ENCODE measurements at regions not wholly inside any gene's neighbourhood (a gene's known extent, or its start where the extent isn't known, plus 50 kb on each side); places are given as distances from the start of the nearest gene placed in this dataset.

DNA sequence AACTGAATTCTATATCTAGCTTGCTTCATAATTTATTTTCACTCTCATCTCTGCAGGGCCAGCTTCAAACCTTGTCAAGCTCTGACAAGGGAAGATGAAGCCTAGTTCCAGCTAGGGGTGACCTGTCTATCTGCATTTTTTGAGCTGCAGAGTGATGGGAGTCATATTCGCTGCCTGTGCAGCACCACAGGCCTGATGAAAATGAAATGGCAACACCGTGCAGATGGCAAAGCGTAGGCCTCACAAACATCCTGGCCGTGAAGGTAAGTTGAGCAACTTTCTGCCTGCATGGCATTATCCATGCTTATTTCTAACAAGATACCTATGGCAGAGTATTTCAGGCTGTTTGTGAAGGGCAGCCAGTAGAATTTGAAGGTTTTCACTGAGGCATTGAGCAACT, 86.4 kb upstream of the C1QTNF9B start:
- DNase-seq (ENCODE audit: low read depth), result no peak

DNA sequence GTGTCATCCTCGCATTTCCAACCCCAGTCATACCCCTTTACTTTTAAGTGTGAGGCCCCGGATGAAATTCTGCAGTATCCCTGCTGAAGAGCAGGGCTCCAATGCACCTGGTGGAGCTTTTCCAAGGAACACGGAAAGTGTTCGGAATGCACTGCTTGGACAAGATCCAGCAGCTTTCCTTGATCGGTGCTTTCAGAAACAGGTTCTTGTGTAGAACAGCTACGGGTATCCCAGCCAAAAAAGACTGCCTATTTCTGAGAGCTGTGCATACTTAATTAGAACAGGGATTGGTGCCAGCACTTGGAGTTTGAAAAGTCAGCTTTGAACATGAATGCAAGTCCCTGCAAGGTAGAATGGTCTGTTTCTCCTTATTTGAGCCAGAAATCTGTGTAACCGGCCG, 87.2 kb upstream of the C1QTNF9B start:
- no peak for DNase-seq (ENCODE audit: low read depth)

DNA sequence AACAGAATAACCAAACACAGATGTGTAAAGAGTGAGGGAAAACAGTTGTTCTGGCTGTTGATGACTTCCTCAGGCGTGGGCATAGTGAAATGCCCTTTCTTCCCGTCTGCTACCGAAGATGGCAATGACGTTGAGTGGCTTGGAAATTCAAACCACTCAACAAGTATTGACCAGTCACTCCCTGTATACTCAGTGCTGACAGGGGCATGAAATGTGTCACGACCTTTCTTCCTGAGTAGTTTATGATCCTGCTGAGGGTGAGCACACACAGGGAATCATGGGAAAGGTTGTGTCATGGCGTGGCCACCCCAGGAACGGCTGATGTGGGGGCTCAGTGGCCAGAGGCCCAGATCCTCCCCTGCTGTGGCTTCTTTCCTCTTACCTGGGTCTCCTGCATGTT, 87.8 kb upstream of the C1QTNF9B start:
- no peak for DNase-seq (ENCODE audit: low read depth)

DNA sequence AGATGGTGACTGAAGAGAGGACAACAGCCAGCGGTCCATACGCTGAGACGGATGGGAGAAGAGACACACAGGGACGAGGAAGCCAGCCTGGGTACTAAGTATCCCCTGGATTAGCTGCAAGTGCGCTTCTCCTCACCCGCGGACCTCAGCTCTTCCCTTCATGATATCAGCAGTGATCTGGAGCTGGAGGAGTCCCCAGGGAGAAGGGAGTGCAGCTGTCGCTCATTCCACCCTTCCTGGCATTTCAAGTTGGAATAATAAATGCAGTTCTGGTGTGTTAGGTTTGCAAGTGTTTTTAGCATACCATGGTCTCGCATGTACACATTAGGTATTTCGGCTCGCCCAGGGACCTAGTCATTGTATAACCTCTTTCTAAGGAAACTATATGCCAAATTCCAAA, 88.5 kb upstream of the C1QTNF9B start:
- no peak for DNase-seq (ENCODE audit: low read depth)

DNA sequence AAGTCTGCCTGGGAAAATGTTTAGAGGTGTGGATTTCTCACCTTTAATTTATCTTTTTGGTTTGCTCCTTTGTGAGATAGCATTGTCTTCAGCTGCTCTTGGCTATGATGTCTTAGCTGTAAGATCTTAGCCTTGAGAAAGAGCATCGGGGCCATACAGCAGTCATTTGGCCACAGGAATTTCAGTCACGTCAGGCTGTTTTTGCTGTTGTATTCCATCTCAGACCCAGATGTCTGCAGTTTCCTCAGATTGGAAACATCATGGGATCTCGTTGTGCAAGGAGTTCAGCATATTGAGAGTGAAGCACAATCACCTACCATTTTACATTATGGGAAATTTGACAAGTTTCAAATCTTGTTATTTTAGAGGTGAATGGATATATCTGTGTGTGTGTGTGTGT, 89.3 kb upstream of the C1QTNF9B start:
- no peak for DNase-seq (ENCODE audit: low read depth)

DNA sequence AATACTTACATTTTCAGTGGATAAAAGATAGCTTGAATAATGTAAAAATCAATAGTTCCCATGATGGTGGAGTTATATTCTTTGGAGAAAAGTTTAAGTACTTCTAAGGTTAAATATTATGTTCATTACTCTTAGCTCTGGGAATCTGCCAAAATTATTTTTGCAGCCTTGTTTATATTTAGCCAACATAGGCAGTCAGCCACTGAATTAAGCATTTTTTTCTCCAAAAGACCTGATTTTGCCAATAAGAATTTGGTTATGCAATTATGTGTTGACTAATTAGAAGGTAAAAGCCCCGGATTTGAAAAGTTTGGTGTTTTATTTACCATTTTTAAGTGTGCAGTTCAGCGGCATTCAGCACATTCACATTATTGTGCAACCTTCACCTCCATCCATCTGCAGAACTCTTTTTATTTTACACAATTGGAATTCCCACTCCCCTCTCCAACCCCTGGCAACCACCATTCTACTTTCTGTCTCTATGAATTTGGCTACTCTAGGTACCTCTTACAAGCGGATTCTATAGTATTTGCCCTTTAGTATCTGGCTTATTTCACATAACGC, 90.1 kb upstream of the C1QTNF9B start:
- no peak for DNase-seq (ENCODE audit: low read depth)

DNA sequence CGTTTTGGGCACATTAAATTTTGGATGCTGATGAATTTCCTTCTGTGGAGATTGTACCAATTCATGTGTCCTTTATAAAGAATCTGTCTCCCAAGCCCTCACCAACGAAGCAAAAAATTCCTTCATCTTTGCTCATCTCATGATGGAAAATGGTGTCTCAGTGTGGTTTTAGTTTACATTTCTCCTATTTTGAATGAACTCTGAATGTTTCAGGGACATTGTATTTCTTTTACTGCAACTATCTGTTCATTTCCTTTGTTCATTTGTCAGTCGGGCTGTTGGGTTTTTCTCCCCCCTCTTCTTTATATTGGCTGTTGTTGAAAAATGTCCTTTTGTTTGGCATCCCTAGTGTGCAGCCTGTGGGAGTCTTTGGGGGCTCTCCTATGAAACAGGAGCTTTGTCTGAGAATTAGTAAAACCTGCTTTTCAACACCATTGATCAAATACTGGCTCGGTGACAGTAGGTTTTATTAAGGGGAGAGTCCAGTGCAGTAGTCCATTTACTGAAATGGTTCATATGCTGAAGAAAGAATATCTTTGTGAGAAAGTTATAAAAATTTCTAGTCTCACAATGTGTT, 91.3 kb upstream of the C1QTNF9B start:
- no peak for DNase-seq (ENCODE audit: low read depth)

DNA sequence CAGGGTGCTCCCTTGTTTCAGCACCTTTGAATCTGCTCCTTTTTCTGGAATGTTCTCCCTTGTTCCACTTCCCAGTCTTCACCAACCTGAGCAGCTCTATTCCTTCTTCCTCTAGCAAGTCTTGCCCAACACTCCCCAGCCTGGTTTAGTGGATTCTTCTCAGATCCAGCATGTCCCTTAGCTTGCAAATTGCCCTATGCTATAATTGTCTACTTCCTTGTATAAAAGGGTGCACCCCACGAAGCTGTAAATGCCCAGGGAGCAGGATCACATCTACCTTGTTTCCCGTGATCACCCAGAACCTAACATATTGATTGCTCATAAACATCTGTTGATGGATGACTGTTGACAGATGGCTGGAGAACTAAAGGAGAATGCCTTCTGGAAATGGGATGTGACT, 93.2 kb upstream of the C1QTNF9B start:
- DNase-seq (ENCODE audit: low read depth), result no peak

DNA sequence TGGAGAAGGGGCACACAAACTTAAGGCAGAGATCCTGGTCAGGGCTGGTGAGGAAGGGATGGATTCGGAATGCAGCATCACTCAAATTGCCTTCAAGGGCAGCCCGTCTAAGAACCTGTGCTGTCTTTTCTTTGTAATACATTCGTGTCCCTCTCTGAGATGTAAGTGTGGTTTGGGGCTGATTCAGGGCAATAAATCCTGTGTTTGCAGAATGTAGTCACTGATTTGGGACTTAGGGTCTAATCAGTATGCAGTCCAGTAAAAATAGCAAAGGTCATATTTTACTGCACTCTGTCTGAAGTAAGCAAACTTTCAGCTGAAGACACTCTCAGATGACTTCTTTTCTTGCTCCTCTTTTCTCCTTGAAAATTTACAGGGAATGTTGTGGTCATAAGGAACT, 93.8 kb upstream of the C1QTNF9B start:
- no peak for DNase-seq (ENCODE audit: low read depth)

DNA sequence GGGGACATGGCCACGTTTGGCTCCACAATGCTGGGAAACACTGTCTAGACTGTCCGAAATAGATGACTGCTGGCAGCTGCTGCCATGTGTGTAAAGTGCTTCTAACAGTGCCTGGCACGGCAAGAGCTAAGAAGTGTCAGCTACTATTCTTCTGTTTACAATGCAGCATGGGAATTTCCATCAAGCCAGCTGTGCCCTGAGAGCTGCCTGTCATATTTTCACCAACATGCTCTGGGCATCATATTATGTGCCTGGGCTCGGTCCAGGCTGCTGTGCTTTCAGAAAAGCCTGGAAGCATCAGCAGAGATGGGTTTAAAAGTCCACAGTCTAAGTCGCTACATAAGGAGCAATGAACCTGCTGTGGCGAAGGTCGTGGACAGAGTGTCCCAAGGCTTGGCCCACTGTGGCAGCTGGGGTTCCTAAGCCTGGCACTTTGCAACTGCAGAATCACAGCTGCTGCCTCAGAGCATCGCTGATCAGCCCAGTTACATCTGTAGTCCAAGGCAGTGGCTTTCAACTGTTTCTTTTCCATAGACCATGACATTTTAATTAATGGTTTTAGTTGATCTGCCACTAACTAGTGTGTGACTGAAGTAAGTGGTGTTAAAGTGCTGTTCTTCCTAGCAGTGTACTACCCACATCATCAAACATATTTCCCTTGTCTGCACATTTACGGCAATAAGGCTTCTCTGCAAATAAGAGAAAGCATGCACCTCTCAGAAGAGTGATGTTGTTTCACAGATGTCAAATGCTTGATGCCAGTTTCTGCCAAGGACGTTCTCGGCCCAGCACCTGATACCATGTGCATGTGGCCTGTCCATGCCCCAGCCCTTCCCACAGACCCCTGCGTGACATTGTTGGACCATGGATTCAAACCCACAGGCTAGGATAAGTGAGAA, 95.7 kb upstream of the C1QTNF9B start:
- DNase-seq (ENCODE audit: low read depth), result no peak

DNA sequence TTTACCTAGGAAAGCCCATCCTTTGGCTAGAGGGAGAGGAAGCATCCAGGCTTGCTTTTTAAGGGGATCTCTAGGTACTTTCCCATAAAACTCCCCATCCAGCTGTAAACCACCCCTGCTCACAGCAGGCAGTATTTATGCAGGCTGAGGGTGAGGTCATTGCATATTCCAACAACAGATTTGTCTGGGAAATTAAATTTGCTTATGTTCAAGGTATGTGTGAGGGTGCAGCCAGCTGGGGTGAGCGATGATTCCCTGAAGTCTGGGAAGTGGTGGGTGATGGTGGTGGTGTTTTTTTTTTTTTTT, 96.3 kb upstream of the C1QTNF9B start:
- DNase-seq (ENCODE audit: low read depth), result no peak

DNA sequence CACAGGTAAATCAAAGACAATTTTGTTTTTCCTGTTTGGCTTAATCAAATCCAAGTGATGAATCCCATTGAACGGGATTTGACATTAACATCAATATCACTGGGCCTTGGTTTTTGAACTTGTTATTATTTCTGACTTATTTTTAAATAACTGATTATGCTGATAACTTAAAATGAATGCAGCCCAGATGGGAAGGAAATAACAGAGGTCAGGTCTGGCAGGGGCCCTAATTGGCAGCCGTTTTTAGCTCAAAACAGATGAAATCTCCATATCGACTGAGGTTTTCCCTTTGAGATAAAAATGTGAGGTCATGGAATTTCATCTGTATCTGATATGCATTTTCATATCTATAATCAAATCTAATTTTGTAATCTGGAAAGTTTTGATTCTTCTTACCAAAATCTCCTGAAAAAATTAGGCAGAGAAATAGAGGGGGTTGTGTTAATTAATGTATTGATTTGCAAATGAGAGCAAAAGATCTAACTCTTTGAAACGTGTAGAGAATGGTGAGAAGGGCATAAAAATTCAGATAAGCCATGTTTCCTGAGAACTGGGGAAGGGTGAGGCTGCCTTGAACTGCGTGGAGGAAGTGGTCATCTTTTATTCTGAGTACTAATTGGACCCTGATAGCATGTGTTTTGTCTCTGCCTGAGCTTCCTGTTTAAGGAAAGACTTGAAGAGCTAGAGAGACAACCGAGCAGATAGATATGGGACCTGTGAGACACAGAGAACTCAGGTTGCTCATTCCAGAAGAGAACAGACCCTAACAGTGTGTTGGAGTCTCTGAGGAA, 98.2 kb upstream of the C1QTNF9B start:
- no peak for DNase-seq (ENCODE audit: low read depth)

DNA sequence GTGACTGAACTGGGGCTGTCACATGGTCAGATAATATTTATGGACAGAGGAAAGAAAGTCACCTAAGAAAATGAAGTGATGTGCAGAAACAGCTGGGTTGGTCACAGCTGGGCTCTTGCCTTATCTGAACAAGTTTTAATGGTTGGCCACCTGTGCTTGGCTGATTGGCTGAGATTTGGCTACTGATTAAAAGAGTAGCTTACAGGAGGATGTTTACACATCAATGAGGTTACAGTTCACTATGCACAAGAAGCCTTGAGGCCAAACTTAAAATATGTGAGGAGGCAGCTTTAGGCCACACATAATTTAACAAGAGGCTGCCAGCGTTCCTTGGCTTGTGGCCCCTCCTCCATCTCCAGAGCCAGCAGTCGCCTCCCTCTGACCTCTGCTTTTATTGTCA, 99.2 kb upstream of the C1QTNF9B start:
- no peak for DNase-seq (ENCODE audit: low read depth)

DNA sequence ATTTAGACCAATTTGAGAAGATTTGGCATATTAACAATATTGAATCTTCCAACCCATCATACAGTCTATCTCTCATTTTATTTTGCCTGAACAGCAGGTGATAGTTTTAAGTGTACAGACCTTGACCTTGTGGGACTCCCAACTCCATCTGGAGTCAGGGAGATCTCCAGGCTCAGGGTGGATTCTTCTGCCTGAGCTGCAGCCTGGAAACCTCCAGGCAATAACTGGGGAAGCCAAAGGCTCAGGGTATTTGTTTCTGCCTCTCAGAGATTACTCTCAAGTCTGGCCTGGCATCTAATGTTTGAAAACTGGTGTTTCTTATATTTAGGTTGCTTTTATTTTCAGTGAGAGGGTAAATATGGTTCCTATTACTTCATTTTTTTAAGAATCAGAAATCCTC, 102.1 kb upstream of the C1QTNF9B start:
- DNase-seq (ENCODE audit: low read depth), result no peak

DNA sequence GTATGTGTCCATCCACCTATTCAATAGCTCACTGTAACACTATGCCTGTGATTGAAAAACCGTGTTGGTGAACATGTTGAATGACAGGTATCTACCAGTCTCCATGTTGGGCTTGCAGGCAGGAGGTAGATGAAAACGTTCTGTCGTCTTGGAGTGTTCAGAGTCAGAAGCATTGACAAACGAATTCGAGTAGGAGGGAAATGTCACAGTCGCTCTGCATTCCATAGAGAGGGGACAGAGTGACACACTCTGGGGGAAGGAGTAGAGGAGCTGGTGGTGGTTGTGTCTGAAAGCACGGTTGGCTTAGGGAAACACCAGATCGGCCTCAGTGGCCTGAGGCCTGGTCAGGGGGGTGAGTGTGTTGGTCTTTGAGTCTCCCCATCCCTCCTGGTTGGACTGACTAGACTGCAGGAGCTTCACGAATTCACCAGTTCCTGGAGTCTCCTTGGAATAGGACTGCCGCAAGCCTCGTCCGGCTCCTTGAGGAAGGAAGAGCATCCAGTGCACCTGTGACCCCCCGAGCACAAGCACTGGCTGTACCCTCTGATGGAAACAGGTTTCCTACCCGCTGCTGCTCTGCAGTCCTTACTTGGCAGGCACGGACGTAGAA, 105.0 kb upstream of the C1QTNF9B start:
- DNase-seq (ENCODE audit: low read depth), result no peak

DNA sequence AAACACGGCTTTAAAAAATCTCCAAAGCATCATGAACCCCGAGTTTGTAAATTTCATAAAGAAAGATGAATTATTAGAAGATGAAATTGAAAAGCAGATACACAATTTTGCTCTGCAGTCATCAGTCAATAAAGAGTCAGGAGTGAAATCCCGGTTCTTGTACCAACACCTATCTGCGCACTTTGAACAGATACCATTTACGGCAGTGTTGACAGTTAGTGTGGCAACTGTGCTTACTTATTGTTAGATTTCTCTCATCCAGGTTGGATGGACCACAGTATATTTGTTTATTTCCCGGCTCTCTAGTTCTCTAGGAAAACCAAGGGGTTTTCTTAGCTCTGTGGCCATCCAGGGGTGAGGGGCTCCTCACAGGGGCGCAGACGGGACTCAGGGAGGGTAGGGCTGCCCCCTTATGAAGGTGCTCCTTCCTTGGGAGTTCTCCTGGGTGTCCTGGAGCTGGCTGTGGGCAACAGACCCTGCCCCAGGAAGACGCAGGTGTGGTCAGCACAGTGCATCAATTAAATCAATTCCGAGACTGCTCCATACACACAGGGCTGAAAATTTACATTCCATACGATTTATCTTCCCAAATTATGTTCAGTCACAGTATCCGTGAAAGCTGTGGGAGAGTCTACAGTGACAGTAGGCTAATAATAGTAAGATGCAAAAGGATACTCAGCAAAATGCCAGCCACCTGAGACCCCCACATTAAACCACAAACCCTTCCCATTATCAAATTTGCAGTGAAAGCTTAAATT, 107.0 kb upstream of the C1QTNF9B start:
- DNase-seq (ENCODE audit: low read depth), result no peak

DNA sequence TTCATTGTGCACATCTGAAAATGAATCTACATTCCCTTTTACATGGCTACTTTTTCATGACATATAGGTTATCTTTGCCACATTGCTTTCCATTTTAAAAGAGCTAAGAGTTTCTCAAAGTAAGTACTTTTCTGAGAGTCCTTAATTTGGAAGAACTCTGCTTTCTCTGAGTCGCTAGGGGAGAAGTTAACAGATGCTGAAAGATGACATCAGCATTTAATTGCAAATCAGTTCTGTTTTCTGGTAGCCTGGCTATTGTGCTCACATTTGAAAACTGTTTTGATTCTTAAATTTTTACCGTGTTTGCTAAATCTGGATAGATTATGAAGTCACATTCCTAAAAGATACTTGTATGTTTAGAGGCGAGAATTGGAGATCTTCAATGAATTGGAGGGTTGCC, 107.7 kb upstream of the C1QTNF9B start:
- no peak for DNase-seq (ENCODE audit: low read depth)

DNA sequence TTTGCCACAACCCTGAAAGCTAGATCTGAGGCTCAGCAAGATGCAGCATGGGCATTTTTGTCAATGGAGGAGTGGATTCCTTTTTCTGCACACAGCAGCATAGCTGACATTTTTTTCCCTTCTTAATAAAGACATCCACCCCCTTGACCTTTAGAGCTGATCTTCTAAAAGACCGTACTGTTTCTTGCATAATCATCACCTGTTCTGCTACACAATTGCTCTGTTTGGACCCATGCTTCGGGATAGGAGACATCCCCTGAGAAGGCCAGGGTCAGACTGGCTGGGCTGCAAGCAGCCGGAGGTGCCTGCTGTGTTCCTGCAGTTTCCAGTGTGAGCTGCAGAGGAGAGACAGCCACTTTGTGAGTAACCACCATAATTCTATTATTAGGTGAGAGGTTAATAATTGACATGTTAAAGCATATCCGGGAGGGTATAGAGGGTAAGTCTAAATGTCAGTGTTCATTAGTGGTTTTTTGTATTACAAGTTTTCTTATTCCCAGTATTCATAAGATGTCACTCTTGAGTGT, 108.5 kb upstream of the C1QTNF9B start:
- no peak for DNase-seq (ENCODE audit: low read depth)

DNA sequence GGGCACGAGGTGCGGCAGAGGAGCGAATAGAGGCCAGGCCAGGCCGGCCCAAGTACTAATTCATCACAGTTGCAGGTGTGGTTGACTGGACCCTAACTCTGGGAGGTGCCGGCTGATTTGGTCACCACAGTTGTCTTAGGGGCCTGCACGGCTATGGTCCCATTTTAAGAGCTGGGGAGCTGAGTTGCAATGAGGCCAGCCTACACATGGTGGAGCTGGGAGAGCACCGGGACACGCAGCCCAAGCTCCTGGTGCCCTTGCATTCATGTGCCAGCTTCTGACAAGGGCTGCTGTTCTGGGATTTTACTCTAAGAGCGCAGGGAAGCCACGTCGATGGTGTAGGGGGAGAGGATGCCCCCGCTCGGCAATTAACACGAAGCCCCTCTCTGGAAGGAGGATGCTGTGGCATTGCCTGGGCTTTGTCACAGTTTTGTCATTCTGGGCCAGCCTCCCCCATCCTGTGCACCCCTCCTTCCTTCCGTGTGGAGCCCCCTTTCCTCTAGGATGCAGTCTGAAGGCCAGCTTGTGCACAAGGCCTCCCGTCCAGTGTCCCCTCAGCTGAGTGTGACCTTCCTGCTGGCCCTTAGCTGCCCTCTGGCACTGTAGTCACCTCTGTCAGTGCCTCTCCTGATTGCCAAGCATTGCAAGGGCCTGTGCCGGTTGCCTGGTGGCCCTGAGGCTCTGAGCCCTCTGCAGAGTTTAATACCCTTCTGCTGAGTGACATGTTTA, 109.4 kb upstream of the C1QTNF9B start:
- DNase-seq (ENCODE audit: low read depth), result no peak

DNA sequence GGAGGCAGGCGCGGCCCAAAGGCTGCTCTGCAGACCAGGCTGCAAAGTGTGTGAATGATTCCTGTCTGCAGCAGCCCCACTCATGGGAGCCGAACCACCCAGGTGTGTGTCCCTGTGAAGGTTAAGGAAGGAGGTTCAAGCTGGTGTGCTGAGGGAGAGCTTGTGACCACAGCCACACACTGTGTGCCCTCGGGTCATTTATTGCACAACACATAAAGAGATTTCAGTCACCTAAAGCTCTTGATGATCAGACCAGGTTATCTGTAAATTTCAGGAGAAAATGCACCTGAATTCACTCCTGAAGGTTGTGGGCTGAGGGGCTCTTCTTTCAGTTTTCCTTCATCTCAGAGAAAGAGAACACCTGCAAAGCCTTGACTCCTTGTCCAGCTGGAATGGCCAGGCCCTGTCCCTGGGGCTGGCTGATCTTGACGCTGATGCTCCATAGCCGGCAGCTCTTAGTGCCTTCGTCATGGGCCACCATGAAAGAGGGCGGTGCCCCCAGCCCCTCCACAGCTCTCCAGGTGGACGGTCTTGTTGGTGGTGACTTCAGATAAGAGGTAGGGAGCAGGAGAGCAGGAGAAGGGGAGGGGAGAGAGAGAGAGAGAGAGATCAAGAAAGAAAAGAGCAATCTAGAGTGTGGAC, 110.8 kb upstream of the C1QTNF9B start:
- no peak for DNase-seq (ENCODE audit: low read depth)

Data from stimulated activated CD4-positive, alpha-beta T cell treated with anti-CD3 and anti-CD28 coated beads, Interleukin-2, amount 100 ng/mL, for 4 hours (primary cell).